ENCODE measurements at regions not wholly inside any gene's neighbourhood (a gene's known extent, or its start where the extent isn't known, plus 50 kb on each side); places are given as distances from the start of the nearest gene placed in this dataset.
A peak's percentile ranks its signal among the peaks of the same experiment; 100 is the strongest.

GRCh38 chr6:71486461-71486860, 197.8 kb downstream of the OGFRL1 start:
- DNase-seq, result no peak

- no peak for DNase-seq
These were observed 199.6 kb downstream of the OGFRL1 start for GRCh38 chr6:71488186-71488585.

- no peak for DNase-seq
These were observed 201.1 kb downstream of the OGFRL1 start for GRCh38 chr6:71489736-71490135.

DNA sequence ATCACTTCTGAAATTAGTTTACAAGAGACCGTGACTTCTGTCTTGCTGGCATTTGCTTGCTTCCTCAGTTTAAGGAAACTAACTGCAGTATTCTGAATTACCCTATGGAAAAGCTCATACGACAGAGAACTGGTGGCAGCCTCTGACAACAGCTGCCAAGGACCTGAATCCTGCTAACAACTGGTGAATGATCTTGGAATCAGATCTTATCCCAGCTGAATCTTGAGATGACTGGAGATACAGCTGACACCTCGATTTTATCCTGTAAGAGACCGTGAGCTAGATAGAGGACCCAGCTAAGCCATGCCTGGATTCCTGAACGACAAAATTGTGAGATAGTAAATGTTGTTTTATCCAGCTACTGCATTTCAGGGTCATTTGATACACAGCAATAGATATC, 202.3 kb downstream of the OGFRL1 start:
- DNase-seq, result no peak

GRCh38 chr6:71491844-71492243, 203.2 kb downstream of the OGFRL1 start:
- DNase-seq, result no peak

- DNase-seq, result no peak
These were observed 204.1 kb downstream of the OGFRL1 start for GRCh38 chr6:71492668-71493067.

- no peak for DNase-seq
These were observed 207.6 kb downstream of the OGFRL1 start for GRCh38 chr6:71496018-71496721.

DNA sequence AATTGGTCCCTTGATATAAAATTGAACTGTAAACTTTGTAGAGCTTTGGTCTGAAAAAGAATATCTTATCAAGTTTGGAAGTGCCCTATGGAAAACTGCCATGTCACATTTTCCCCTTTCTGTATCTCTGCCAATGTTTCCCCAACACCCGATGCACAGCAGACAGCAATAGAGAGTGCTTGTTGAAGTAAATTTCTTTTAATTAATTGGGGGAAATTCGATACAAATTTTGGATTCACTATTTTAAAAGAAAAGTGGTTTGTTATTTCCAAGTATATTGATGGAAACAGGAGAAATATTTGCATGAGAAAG, 208.1 kb downstream of the OGFRL1 start:
- no peak for DNase-seq

- DNase-seq, result no peak
These were observed 210.0 kb downstream of the OGFRL1 start for GRCh38 chr6:71498638-71499037.

DNA sequence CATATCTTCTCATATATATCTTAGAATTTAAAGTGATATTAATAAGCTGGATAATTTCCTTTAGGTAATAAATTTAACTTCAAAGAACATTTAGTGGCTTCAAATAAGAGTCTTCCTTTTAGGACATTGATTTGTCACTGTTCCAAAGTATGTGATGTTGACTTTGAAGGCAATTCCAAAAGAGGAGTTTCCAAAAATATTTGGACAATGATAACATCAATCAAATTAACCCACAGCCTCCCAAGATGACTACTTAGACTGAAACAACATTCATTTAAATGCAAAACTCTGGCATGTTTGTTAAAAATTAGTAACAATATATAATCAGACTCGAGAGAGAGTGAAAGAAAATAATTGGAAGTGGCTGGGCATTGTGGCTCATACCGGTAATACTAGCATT, 211.1 kb downstream of the OGFRL1 start:
- DNase-seq, result no peak

GRCh38 chr6:71502168-71502567, 213.6 kb downstream of the OGFRL1 start:
- DNase-seq, result no peak

GRCh38 chr6:71502956-71503355, 214.3 kb downstream of the OGFRL1 start:
- DNase-seq, result no peak

- no peak for DNase-seq
These were observed 218.6 kb downstream of the OGFRL1 start for GRCh38 chr6:71507183-71507582.

DNA sequence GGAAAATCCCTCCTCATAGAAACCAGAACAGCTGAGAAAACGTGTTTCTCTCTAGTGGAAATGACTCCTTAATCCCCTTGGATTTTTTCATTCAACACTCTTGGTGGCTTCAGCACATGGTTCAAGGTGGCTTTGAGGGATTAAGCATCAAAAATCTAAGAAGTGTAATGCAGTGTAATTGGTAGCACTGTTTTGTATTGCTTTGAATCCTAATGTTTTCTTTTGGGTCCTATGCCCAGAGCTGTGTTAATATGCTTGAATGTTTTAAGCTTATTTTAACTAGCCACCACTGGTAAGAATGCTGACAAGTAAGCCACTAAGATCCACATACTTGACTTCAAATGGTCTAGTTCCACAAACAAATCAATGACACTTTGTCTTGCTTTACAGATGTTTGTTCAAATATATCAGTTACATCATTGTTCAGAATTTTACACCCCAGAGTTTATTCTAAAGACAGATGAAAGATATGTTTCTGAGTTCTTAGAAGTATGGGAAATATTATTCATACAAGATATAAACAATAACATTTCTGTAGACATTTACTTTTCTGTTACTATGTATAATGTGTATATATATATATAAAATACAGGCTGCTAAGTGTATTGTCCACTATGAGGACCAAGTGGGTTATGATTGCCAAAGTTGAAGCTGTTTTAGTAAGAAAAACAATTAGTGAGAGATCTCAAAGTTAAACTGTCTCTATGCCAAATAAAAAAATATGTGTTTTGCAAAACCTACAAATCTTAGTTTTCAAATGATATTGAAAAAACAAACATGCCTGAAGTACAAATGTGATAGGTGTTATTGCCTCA, 220.8 kb downstream of the OGFRL1 start:
- DNase-seq, result no peak

DNA sequence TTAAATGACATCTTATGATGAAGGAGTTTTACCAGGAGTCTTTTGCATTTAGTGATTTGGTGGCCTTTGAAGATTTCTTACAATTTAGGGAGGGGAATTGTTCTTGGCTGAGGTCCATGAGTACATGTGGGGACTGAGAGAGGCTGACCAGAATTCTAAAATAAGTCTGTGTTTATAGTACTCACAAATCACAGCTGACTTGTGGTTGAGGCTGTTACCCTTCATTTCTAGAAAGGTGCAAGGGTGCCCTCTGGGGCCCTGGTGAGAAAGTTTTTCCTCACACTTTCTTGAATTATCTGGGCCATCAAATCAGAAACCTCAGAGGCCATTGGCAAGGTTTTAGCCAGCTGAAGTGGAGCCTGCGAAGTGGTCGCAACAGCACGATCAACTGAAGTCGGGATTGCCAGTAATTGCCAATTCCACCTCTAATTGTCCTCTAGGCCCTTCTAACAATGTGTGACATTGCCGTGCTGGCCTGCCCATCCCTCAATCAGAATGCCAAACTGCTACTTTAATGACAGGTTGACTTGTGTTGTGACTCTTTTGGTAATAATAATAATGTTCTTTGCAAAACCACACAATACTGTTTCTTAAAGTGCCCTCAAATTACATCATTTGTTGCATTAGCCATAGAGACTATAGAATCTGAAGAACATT, 221.6 kb downstream of the OGFRL1 start:
- peak; percentile 62 for DNase-seq

DNA sequence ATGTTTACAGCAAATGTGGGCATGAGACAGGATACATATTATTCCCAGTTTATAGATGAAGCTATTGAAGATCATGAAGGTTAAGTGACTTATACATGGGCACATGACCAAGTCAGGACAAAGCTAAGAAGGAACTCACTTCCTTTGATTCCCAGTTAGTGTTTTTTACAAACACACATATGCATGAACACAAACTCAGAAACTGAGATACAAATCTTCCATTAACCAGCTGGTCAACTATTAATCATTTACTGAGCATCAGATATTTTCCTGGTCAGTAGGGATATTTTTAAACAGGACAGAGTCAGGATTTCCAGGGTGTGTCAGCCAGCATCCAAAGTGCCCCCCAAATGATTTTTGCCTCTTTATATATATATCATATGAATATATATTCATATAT, 222.2 kb downstream of the OGFRL1 start:
- DNase-seq, result no peak

GRCh38 chr6:71512256-71512655, 223.6 kb downstream of the OGFRL1 start:
- DNase-seq, result no peak

- DNase-seq, result no peak
These were observed 224.4 kb downstream of the OGFRL1 start for GRCh38 chr6:71513036-71513435.

- no peak for DNase-seq
These were observed 234.9 kb downstream of the OGFRL1 start for GRCh38 chr6:71523548-71523947.

- DNase-seq, result no peak
These were observed 235.6 kb downstream of the OGFRL1 start for GRCh38 chr6:71524201-71524600.

DNA sequence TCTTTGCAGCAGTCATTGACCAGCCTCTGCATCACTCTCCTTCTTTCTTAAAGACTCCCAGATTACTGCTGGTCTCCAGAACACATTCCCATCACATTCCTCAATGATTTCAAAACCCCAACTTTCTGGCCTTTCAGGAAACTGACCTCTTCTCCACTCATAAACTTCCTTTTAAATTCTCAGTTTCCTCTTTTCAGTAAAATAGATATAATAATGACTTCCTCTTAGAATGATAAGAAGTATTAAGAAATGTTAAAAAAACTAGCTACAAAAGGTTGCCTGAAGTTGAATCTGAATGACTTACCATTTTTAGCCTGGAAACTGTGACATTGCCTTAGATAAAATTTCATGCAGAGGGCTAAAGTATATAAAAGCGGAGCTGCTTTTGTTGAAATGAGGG, 239.3 kb downstream of the OGFRL1 start:
- no peak for DNase-seq

- no peak for DNase-seq
These were observed 240.4 kb downstream of the OGFRL1 start for GRCh38 chr6:71529026-71529425.

DNA sequence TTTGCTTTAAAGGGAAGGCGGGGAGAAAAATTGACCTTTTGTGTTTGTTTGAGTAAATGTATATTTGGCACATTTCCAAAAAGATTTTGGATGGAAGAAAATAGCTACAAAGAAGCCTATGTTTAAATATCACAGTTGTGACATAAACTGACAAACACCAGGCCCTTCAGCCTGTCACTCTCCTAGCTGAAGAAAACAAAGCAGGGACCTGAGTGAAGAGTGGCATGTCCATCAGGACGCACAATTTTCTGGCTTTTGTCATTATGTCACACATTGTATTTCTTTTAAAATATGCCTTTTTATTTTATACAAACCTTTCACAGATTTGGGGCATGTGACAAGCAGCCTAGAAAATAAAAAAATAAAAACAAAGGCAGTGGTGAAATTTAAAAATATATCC, 241.2 kb downstream of the OGFRL1 start:
- no peak for DNase-seq

GRCh38 chr6:71531006-71531405, 242.4 kb downstream of the OGFRL1 start:
- DNase-seq, result no peak
